Fibroblast of lung (primary cell): ENCODE measurements at regions not wholly inside any gene's neighbourhood (a gene's known extent, or its start where the extent isn't known, plus 50 kb on each side); places are given as distances from the start of the nearest gene placed in this dataset.

Source experiments
- CTCF ChIP-seq, 2 donors: IDR thresholded peaks in 1 of 2; conservative IDR thresholded peaks in 1 of 2; 1 replicate in 1 of 2; 2 replicates in 1 of 2; pipeline ENCODE4 v1.5.1; 2011 to 2012; ENCODE audit warnings: low read length in 2 of 2, control low read depth in 1 of 2, inconsistent platforms in 1 of 2, low read depth in 1 of 2, mild to moderate bottlenecking in 1 of 2
- EZH2 ChIP-seq: IDR thresholded peaks from 2 replicates; pipeline ENCODE4 v1.5.1; 2012; ENCODE audit warnings: low read length, control low read depth, mild to moderate bottlenecking; ENCODE audit errors: missing control alignments

GRCh38 chr7:41247143-41247865, 455.6 kb downstream of the INHBA start:
- TF ChIP-seq CTCF (conservative IDR thresholded peaks at IDR 0.05 in 1 of 2, IDR thresholded peaks at IDR 0.05 in 1 of 2; ENCODE audit: low read depth in 1 of 2, low read length in 2 of 2) (no peak), EZH2 (no peak)
